ENCODE measurements at regions not wholly inside any gene's neighbourhood (a gene's known extent, or its start where the extent isn't known, plus 50 kb on each side); places are given as distances from the start of the nearest gene placed in this dataset.

DNA sequence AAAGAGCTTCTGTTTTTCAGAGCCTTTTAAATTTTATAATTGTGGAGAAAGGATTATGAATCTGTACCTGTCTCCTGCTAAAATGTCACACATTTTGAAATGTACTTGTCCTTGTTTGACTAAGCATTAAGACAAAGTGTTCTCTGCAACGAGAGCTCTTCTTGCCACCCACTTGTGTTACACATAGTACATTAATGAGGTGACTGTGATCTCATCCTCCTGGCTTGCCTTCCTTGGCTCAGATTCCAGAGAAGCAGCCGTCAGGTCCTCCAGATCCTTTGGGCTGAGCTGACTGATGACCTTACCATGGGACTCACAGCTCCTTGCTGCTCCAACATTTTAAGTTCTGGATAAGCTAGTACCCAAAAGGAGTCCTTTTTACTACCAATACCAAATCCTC, 81.4 kb downstream of the BBS10 start:
- H3K4me3 ChIP-seq (ENCODE audit: low read depth, low read length) = no peak overlapping the region
- no peak for TF ChIP-seq CTCF (IDR thresholded peaks at IDR 0.05; ENCODE audit: insufficient read depth, low read length)
- DNase-seq (ENCODE audit: low read depth) = peak; percentile 67

- DNase-seq (ENCODE audit: low read depth) = no peak
- no peak overlapping the region for H3K4me3 ChIP-seq (ENCODE audit: low read depth, low read length)
- no peak for TF ChIP-seq CTCF (IDR thresholded peaks at IDR 0.05; ENCODE audit: insufficient read depth, low read length)
Measured at GRCh38 chr12:76265424-76266180, 82.6 kb downstream of the BBS10 start.

DNA sequence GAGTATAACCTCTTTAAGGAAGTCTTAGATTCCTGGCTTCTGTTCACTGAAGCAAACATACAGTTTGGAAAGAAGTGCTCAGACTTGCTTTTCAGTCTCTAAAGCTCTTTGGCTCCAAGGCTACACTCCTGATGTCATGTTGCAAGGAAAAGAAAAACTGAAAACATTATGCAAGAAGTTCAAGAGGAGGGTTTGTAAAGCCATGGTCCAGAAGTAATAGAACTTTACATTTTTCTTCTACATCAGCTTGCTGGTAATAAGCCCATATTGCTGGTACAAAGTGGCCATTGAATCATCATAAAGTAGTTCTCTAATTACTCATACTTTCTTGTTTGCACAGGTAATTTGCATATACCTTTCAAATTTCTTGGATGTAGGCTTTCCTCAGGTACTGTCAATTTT, 83.6 kb downstream of the BBS10 start:
- peak; percentile 67 for DNase-seq (ENCODE audit: low read depth)
- no peak overlapping the region for H3K4me3 ChIP-seq (ENCODE audit: low read depth, low read length)
- TF ChIP-seq CTCF (IDR thresholded peaks at IDR 0.05; ENCODE audit: insufficient read depth, low read length) = no peak

- no peak overlapping the region for H3K4me3 ChIP-seq (ENCODE audit: low read depth, low read length)
- DNase-seq (ENCODE audit: low read depth) = no peak
- TF ChIP-seq CTCF (IDR thresholded peaks at IDR 0.05; ENCODE audit: insufficient read depth, low read length) = no peak
Measured at GRCh38 chr12:76263696-76264095, 84.5 kb downstream of the BBS10 start.

DNA sequence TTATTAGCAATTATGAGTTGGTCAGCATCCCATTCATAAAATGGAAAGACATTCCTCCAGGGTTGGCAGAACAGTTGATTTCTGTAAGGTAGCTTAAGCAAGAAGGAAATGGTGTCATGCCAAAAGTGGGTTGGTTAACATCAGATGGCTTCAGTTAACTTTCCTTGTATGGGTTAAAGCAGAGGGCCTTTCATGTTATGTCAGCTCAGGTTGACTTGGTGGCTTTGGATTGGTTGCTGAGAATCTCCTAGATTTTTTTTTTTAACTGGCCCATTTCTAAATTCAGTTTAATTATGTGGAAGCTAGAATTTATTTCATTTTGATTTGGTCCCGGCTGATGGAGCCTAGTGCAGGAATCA, 87.8 kb downstream of the BBS10 start:
- no peak overlapping the region for H3K4me3 ChIP-seq (ENCODE audit: low read depth, low read length)
- TF ChIP-seq CTCF (IDR thresholded peaks at IDR 0.05; ENCODE audit: insufficient read depth, low read length) = no peak
- peak; percentile 55 for DNase-seq (ENCODE audit: low read depth)

- TF ChIP-seq CTCF (IDR thresholded peaks at IDR 0.05; ENCODE audit: insufficient read depth, low read length) = no peak
- peak; percentile 93 for DNase-seq (ENCODE audit: low read depth)
- H3K4me3 ChIP-seq (ENCODE audit: low read depth, low read length) = no peak overlapping the region
Measured at GRCh38 chr12:76259660-76260389, 88.4 kb downstream of the BBS10 start.
